Mesothelial cell of epicardium (in vitro differentiated cells): ENCODE measurements at regions not wholly inside any gene's neighbourhood (a gene's known extent, or its start where the extent isn't known, plus 50 kb on each side); places are given as distances from the start of the nearest gene placed in this dataset.

Experiments
- DNase-seq, 2 experiments: peaks; one replicate each; pipeline ENCODE4 v3.0.0; 2021; ENCODE audit warnings: low spot score in 2 of 2; ENCODE audit not compliant: unreplicated experiment in 2 of 2
- H3K27ac Mint-ChIP-seq: 2 replicates; pipeline ENCODE4 v1.8.0; 2021; ENCODE audit warnings: mixed read lengths
- H3K27me3 Mint-ChIP-seq: 2 replicates; pipeline ENCODE4 v1.8.0; 2021; ENCODE audit warnings: low read depth, mixed read lengths
- H3K36me3 Mint-ChIP-seq: 2 replicates; pipeline ENCODE4 v1.8.0; 2021; ENCODE audit warnings: mixed read lengths
- H3K4me1 Mint-ChIP-seq: 2 replicates; pipeline ENCODE4 v1.8.0; 2021; ENCODE audit warnings: mixed read lengths
- H3K4me3 Mint-ChIP-seq: 2 replicates; pipeline ENCODE4 v1.8.0; 2021; ENCODE audit warnings: mild to moderate bottlenecking, moderate library complexity, mixed read lengths
- H3K9me3 Mint-ChIP-seq: 2 replicates; pipeline ENCODE4 v1.8.0; 2021; ENCODE audit warnings: mixed read lengths
- CTCF ChIP-seq: fragments of 200-600 bp; sonication (generic); IDR thresholded peaks from one replicate; pipeline ENCODE4 v1.5.0; 2021; ENCODE audit warnings: antibody characterized with exemption; ENCODE audit not compliant: unreplicated experiment

- H3K27ac Mint-ChIP-seq, result no peak overlapping the region
- H3K27me3 Mint-ChIP-seq, result no peaks in the 10 kb centered on the region
- H3K9me3 Mint-ChIP-seq, result peaks cover 19% of the 10 kb centered on the region
- no peak overlapping the region for H3K4me3 Mint-ChIP-seq
- no peaks in the 10 kb centered on the region for H3K4me1 Mint-ChIP-seq
- no peak for TF ChIP-seq CTCF
- no peak for DNase-seq
- no peaks in the 10 kb centered on the region for H3K36me3 Mint-ChIP-seq
These were observed 266.0 kb downstream of the PAX1 start for GRCh38 chr20:21971436-21971835.

- Mint-ChIP-seq H3K27me3 (no peaks in the 10 kb centered on the region), H3K27ac (no peak overlapping the region), H3K4me3 (no peak overlapping the region), H3K36me3 (no peaks in the 10 kb centered on the region), H3K9me3 (peaks cover 1% of the 10 kb centered on the region), H3K4me1 (no peaks in the 10 kb centered on the region)
- no peak for TF ChIP-seq CTCF
- DNase-seq, result no peak
These were observed 263.0 kb downstream of the PAX1 start for GRCh38 chr20:21968486-21968885.

GRCh38 chr20:21967481-21967880 is 262.0 kb downstream of the PAX1 start:
- H3K4me1 Mint-ChIP-seq, result no peaks in the 10 kb centered on the region
- DNase-seq, result no peak
- no peak overlapping the region for H3K27ac Mint-ChIP-seq
- no peaks in the 10 kb centered on the region for H3K27me3 Mint-ChIP-seq
- no peak overlapping the region for H3K4me3 Mint-ChIP-seq
- no peaks in the 10 kb centered on the region for H3K36me3 Mint-ChIP-seq
- TF ChIP-seq CTCF, result no peak
- peaks cover 9% of the 10 kb centered on the region for H3K9me3 Mint-ChIP-seq

DNA sequence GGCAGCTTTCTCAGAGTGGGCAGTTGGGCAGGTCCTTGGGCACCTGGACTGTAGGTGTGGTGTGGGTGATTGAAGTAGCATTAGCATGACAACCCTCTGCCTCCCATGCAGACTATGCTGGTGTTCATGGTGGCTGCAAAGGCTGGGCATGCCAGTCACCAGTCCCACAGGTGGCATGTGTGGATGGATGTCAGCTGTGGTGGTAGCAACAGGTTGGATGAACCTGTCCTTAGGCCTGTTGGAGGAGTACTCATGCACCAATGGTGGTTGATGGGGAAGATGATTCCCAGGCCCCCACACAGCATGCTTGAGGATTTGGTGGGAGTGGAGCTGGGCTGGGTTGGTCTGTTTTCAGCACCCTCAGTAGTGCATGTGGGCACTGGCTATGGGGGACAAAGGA is 251.1 kb downstream of the PAX1 start:
- no peak overlapping the region for H3K4me3 Mint-ChIP-seq

GRCh38 chr20:21947406-21947805 is 241.9 kb downstream of the PAX1 start:
- Mint-ChIP-seq H3K36me3 (no peaks in the 10 kb centered on the region), H3K4me3 (no peak overlapping the region), H3K4me1 (no peaks in the 10 kb centered on the region), H3K9me3 (no peaks in the 10 kb centered on the region), H3K27ac (no peak overlapping the region), H3K27me3 (peaks cover 2% of the 10 kb centered on the region)
- no peak for DNase-seq
- no peak for TF ChIP-seq CTCF

More for the DNA sequence above, 251.1 kb downstream of the PAX1 start:
- TF ChIP-seq CTCF, result no peak
- no peak overlapping the region for H3K27ac Mint-ChIP-seq
- H3K27me3 Mint-ChIP-seq, result no peaks in the 10 kb centered on the region
- no peaks in the 10 kb centered on the region for H3K4me1 Mint-ChIP-seq
- no peak for DNase-seq
- H3K9me3 Mint-ChIP-seq, result peaks cover 10% of the 10 kb centered on the region
- H3K36me3 Mint-ChIP-seq, result no peaks in the 10 kb centered on the region

- Mint-ChIP-seq H3K27me3 (peaks cover 3% of the 10 kb centered on the region), H3K4me1 (no peaks in the 10 kb centered on the region), H3K9me3 (no peaks in the 10 kb centered on the region), H3K36me3 (no peaks in the 10 kb centered on the region), H3K27ac (no peak overlapping the region), H3K4me3 (no peak overlapping the region)
- no peak for TF ChIP-seq CTCF
- no peak for DNase-seq
These were observed 238.8 kb downstream of the PAX1 start for GRCh38 chr20:21944227-21944626.
